Caco-2 (cell line): ENCODE measurements at regions not wholly inside any gene's neighbourhood (a gene's known extent, or its start where the extent isn't known, plus 50 kb on each side); places are given as distances from the start of the nearest gene placed in this dataset.

Experiments used
- BruUV-seq: library from RNA; stranded (reverse); fragments of 400-500 nt; replicated peaks from 2 replicates; lab custom pipeline; 2021; lab: Mats Ljungman, UMichigan
- CTCF ChIA-PET: fragments of 300-600 bp; sonication (Branson Sonifier 250); formaldehyde crosslinking; loops from one replicate; lab custom pipeline; 2022; ENCODE audit warnings: antibody characterized with exemption; lab: Charles Lee
- POLR2A ChIA-PET: fragments of 300-600 bp; sonication (Branson Sonifier 250); formaldehyde crosslinking; loops from one replicate; lab custom pipeline; 2022; ENCODE audit warnings: antibody characterized with exemption; lab: Charles Lee
- DNase-seq, 2 experiments: peaks; one replicate each; pipeline versions ENCODE4 v3.0.0 to v3.0.0-alpha.2; 2020 to 2022
- H3K27me3 ChIP-seq: replicated peaks from 2 replicates; pipeline ENCODE4 v1.6.0; 2011; ENCODE audit warnings: low read length; ENCODE audit not compliant: control insufficient read depth, insufficient read depth
- H3K36me3 ChIP-seq: 2 replicates; pipeline ENCODE4 v1.5.1; 2011; ENCODE audit warnings: low read length; ENCODE audit not compliant: control insufficient read depth, insufficient read depth
- H3K4me1 ChIP-seq: fragments of 250-450 bp; sonication (Bioruptor Pico); 2 replicates; pipeline ENCODE4 v1.5.1; 2020; ENCODE audit warnings: mild to moderate bottlenecking
- H3K4me3 ChIP-seq: 2 replicates; pipeline ENCODE4 v1.5.1; 2011; ENCODE audit warnings: low read depth, mild to moderate bottlenecking, control low read depth, low read length
- H3K9me3 ChIP-seq: fragments of 250-450 bp; sonication (Bioruptor Pico); 2 replicates; pipeline ENCODE4 v1.5.1; 2020; ENCODE audit warnings: mild to moderate bottlenecking, moderate library complexity
- H3K27ac Mint-ChIP-seq: one replicate; pipeline ENCODE4 v1.8.0; 2022; ENCODE audit warnings: mixed read lengths; ENCODE audit not compliant: unreplicated experiment
- H3K27me3 Mint-ChIP-seq: one replicate; pipeline ENCODE4 v1.8.0; 2022; ENCODE audit warnings: mixed read lengths; ENCODE audit not compliant: insufficient read depth, unreplicated experiment
- H3K36me3 Mint-ChIP-seq: one replicate; pipeline ENCODE4 v1.8.0; 2022; ENCODE audit warnings: mild to moderate bottlenecking, mixed read lengths; ENCODE audit not compliant: insufficient read depth, unreplicated experiment
- H3K4me1 Mint-ChIP-seq: one replicate; pipeline ENCODE4 v1.8.0; 2022; ENCODE audit warnings: low read depth, mixed read lengths; ENCODE audit not compliant: unreplicated experiment
- H3K4me3 Mint-ChIP-seq: one replicate; pipeline ENCODE4 v1.8.0; 2022; ENCODE audit warnings: mild to moderate bottlenecking, moderate library complexity, mixed read lengths; ENCODE audit not compliant: unreplicated experiment
- H3K9me3 Mint-ChIP-seq: one replicate; pipeline ENCODE4 v1.8.0; 2022; ENCODE audit warnings: mixed read lengths; ENCODE audit not compliant: unreplicated experiment
- CTCF ChIP-seq, 2 experiments: fragments of 200-600 bp in 1 of 2; IDR thresholded peaks; 1 replicate in 1 of 2; 2 replicates in 1 of 2; pipeline versions ENCODE4 v1.5.1 to v1.8.0; 2011 to 2022; ENCODE audit warnings: antibody characterized with exemption in 1 of 2, control low read depth in 1 of 2, inconsistent platforms in 1 of 2, low read depth in 1 of 2, low read length in 1 of 2, mild to moderate bottlenecking in 1 of 2, moderate library complexity in 1 of 2; ENCODE audit not compliant: insufficient read depth in 1 of 2, severe bottlenecking in 1 of 2, unreplicated experiment in 1 of 2
- intact Hi-C: fragments of 100-400 bp; cut with micrococcal nuclease; formaldehyde crosslinking; loops from one replicate; pipeline ENCODE4 v1.10.0; 2022; ENCODE audit not compliant: unreplicated experiment

- ChIA-PET POLR2A (no interaction called here), CTCF (no interaction called here)
- no peak for TF ChIP-seq CTCF (IDR thresholded peaks at IDR 0.05; ENCODE audit: insufficient read depth in 1 of 2, low read depth in 1 of 2, low read length in 1 of 2, severe bottlenecking in 1 of 2, unreplicated experiment in 1 of 2)
- Histone ChIP-seq H3K4me1 (peaks cover 9% of the 10 kb centered on the region), H3K36me3 (no peaks in the 10 kb centered on the region), H3K4me3 (no peak overlapping the region), H3K9me3 (no peaks in the 10 kb centered on the region; the same call in 1 of the 2 replicates), H3K27me3 (no peaks in the 10 kb centered on the region)
- BruUV-seq, result no TSS peak
- DNase-seq, result no peak
- Mint-ChIP-seq H3K9me3 (no peaks in the 10 kb centered on the region), H3K27ac (no peak overlapping the region), H3K4me1 (no peaks in the 10 kb centered on the region), H3K4me3 (no peak overlapping the region), H3K27me3 (peaks cover 3% of the 10 kb centered on the region), H3K36me3 (no peaks in the 10 kb centered on the region)
- intact Hi-C loops, result no loop called here
Measured at GRCh38 chr11:127627629-127628457, 627.3 kb upstream of the KIRREL3 start.

DNA sequence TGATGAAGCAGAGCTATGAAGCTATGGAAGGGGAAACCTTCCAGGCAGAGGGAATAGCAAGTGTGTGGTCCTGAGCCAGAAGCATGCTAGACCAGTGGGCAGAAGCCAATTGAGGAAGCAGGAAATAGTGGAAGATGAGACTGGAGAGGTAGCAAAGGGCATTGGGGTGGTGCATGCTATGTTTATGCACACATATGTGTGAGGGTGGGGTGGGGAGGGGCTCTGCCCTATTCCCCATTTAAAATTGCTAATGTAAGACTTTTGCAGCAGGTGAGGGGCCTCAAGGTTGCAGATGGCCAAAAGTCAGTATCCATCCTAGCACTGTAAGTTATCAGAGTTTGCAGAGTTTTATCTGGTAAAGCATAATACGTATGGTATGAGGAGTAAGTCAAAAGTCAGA lies 626.6 kb upstream of the KIRREL3 start:
- Histone ChIP-seq H3K4me3 (no peak overlapping the region), H3K9me3 (no peaks in the 10 kb centered on the region; the same call in 1 of the 2 replicates), H3K27me3 (no peaks in the 10 kb centered on the region), H3K4me1 (peaks cover 9% of the 10 kb centered on the region), H3K36me3 (no peaks in the 10 kb centered on the region)
- H3K27ac Mint-ChIP-seq, result no peak overlapping the region
- H3K4me3 Mint-ChIP-seq, result no peak overlapping the region
- H3K9me3 Mint-ChIP-seq, result no peaks in the 10 kb centered on the region
- CTCF ChIA-PET, result no interaction called here
- TF ChIP-seq CTCF (IDR thresholded peaks at IDR 0.05; ENCODE audit: insufficient read depth in 1 of 2, low read depth in 1 of 2, low read length in 1 of 2, severe bottlenecking in 1 of 2, unreplicated experiment in 1 of 2), result no peak
- intact Hi-C loops, result no loop called here
- POLR2A ChIA-PET, result no interaction called here
- no peak for DNase-seq
- BruUV-seq, result no TSS peak
- no peaks in the 10 kb centered on the region for H3K4me1 Mint-ChIP-seq
- peaks cover 3% of the 10 kb centered on the region for H3K27me3 Mint-ChIP-seq
- H3K36me3 Mint-ChIP-seq, result no peaks in the 10 kb centered on the region

GRCh38 chr11:127625402-127625801 lies 624.8 kb upstream of the KIRREL3 start:
- ChIA-PET CTCF (no interaction called here), POLR2A (no interaction called here)
- intact Hi-C loops, result no loop called here
- H3K9me3 Mint-ChIP-seq, result no peaks in the 10 kb centered on the region
- H3K27me3 ChIP-seq, result no peaks in the 10 kb centered on the region
- no peaks in the 10 kb centered on the region for H3K4me1 Mint-ChIP-seq
- no peaks in the 10 kb centered on the region; the same call in 1 of the 2 replicates for H3K9me3 ChIP-seq
- H3K4me3 ChIP-seq, result no peak overlapping the region
- H3K36me3 ChIP-seq, result no peaks in the 10 kb centered on the region
- BruUV-seq, result no TSS peak
- TF ChIP-seq CTCF (IDR thresholded peaks at IDR 0.05; ENCODE audit: insufficient read depth in 1 of 2, low read depth in 1 of 2, low read length in 1 of 2, severe bottlenecking in 1 of 2, unreplicated experiment in 1 of 2), result no peak
- H3K27me3 Mint-ChIP-seq, result no peaks in the 10 kb centered on the region
- H3K27ac Mint-ChIP-seq, result no peak overlapping the region
- DNase-seq, result no peak
- peaks cover 9% of the 10 kb centered on the region for H3K4me1 ChIP-seq
- H3K4me3 Mint-ChIP-seq, result no peak overlapping the region
- no peaks in the 10 kb centered on the region for H3K36me3 Mint-ChIP-seq
